ENCODE measurements at regions not wholly inside any gene's neighbourhood (a gene's known extent, or its start where the extent isn't known, plus 50 kb on each side); places are given as distances from the start of the nearest gene placed in this dataset.

- POLR2A ChIA-PET: no interaction called here
- Histone ChIP-seq H3K27me3 (ENCODE audit: insufficient read depth) (no peaks in the 10 kb centered on the region; the same call in 1 of the 2 replicates), H3K4me1 (ENCODE audit: control insufficient read depth in 1 of 2, insufficient read depth in 2 of 2, low read depth in 1 of 2, low read length in 1 of 2) (no peaks in the 10 kb centered on the region; a peak in 1 of 4 replicates), H3K36me3 (replicated peaks in 1 of 2; ENCODE audit: control insufficient read depth in 1 of 2, insufficient read depth in 2 of 2, low read length in 1 of 2) (no peaks in the 10 kb centered on the region), H3K27ac (ENCODE audit: low read depth in 2 of 2, low read length in 1 of 2) (no peak overlapping the region), H4K20me1 (ENCODE audit: insufficient read depth) (no peaks in the 10 kb centered on the region), H3K9ac (no peak overlapping the region), H3K9me3 (no peaks in the 10 kb centered on the region; the same call in 1 of the 2 replicates), H3K4me3 (ENCODE audit: low read depth in 2 of 2, low read length in 1 of 2) (no peak overlapping the region), H3K9me2 (no peaks in the 10 kb centered on the region), H3F3A (replicated peaks; ENCODE audit: insufficient read depth) (no peaks in the 10 kb centered on the region), H3K4me2 (no peak overlapping the region), H2AFZ (ENCODE audit: low read depth) (no peak overlapping the region), H3K79me2 (ENCODE audit: insufficient read depth) (no peaks in the 10 kb centered on the region)
- no peak for DNase-seq
- CTCF ChIA-PET: no interaction called here
- no peak for TF ChIP-seq FOXM1 (IDR thresholded peaks at IDR 0.05; ENCODE audit: low read depth)
- no peak for TF ChIP-seq SMC3 (IDR thresholded peaks at IDR 0.05; ENCODE audit: low read depth, low read length)
- TF ChIP-seq MEF2A (IDR thresholded peaks at IDR 0.05; ENCODE audit: borderline replicate concordance, low read depth): no peak
- TF ChIP-seq, protein P1, sequence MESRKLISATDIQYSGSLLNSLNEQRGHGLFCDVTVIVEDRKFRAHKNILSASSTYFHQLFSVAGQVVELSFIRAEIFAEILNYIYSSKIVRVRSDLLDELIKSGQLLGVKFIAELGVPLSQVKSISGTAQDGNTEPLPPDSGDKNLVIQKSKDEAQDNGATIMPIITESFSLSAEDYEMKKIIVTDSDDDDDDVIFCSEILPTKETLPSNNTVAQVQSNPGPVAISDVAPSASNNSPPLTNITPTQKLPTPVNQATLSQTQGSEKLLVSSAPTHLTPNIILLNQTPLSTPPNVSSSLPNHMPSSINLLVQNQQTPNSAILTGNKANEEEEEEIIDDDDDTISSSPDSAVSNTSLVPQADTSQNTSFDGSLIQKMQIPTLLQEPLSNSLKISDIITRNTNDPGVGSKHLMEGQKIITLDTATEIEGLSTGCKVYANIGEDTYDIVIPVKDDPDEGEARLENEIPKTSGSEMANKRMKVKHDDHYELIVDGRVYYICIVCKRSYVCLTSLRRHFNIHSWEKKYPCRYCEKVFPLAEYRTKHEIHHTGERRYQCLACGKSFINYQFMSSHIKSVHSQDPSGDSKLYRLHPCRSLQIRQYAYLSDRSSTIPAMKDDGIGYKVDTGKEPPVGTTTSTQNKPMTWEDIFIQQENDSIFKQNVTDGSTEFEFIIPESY (IDR thresholded peaks at IDR 0.05; ENCODE audit: borderline replicate concordance, low read depth): no peak
- TF ChIP-seq NRF1 (IDR thresholded peaks at IDR 0.05; ENCODE audit: low read depth, low read length): no peak
- TF ChIP-seq TCF12 (IDR thresholded peaks at IDR 0.05): no peak
- no peak for TF ChIP-seq EP300 (IDR thresholded peaks at IDR 0.05; ENCODE audit: borderline replicate concordance in 1 of 2, low read depth in 1 of 2, low read length in 1 of 2)
- TF ChIP-seq YY1 (IDR thresholded peaks at IDR 0.05; ENCODE audit: low read depth): no peak
- no peak for TF ChIP-seq RCOR1 (IDR thresholded peaks at IDR 0.05; ENCODE audit: low read length)
- no peak for TF ChIP-seq CHD2 (IDR thresholded peaks at IDR 0.05; ENCODE audit: low read length, partially characterized antibody)
- no peak for TF ChIP-seq FOXJ3 (CRISPR knock-in tag; IDR thresholded peaks at IDR 0.05)
- TF ChIP-seq, protein P2, sequence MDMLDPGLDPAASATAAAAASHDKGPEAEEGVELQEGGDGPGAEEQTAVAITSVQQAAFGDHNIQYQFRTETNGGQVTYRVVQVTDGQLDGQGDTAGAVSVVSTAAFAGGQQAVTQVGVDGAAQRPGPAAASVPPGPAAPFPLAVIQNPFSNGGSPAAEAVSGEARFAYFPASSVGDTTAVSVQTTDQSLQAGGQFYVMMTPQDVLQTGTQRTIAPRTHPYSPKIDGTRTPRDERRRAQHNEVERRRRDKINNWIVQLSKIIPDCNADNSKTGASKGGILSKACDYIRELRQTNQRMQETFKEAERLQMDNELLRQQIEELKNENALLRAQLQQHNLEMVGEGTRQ (IDR thresholded peaks at IDR 0.05; ENCODE audit: borderline replicate concordance, low read depth, low read length): no peak
- WGBS (ENCODE audit: low lambda C conversion rate): 11% methylated on average over 1 of the region's 1 CpG
These were observed 367.6 kb upstream of the CDH9 start for GRCh38 chr5:27406020-27406419.

DNA sequence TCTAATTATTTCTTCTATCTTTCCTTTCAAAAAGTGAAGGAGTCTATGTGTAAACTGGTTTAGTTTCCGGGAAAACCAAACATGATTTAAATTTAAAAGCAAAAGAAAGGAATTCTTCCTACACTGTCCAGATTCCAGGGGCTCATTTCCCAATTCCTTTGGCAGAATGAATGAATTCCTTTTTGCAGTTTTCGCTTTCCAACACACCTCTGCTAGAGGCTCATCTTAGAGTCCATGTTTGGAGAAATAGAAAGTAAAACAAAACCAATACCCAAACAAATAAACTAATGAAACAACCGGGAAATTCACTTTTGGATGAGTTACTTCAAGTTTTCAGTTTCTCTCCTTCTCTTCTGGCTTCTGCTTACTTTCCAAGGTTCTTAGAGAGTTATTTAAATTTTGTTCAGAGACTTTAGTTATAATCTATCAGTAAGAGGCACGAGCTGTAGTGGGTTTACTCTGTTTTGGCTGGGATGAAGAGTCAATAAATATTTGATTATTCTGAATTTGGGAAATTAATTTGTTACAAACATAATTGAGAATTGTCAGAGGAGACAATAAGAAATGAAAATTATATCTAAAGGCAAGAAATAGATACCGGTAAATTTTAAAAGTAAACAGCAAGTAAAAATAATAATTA lies 365.0 kb upstream of the CDH9 start:
- Histone ChIP-seq H4K20me1 (ENCODE audit: insufficient read depth) (no peaks in the 10 kb centered on the region), H3K4me2 (peak overlapping the region; percentile 62), H3K36me3 (replicated peaks in 1 of 2; ENCODE audit: control insufficient read depth in 1 of 2, insufficient read depth in 2 of 2, low read length in 1 of 2) (no peaks in the 10 kb centered on the region), H3K27me3 (ENCODE audit: insufficient read depth) (no peaks in the 10 kb centered on the region; the same call in 1 of the 2 replicates), H3F3A (replicated peaks; ENCODE audit: insufficient read depth) (no peaks in the 10 kb centered on the region), H2AFZ (ENCODE audit: low read depth) (peak overlapping the region; percentile 77), H3K9me3 (no peaks in the 10 kb centered on the region), H3K4me3 (ENCODE audit: low read depth in 2 of 2, low read length in 1 of 2) (peak overlapping the region; percentile 36 to 53; a peak in 3 of 4 replicates), H3K27ac (ENCODE audit: low read depth in 2 of 2, low read length in 1 of 2) (peak overlapping the region in 1 of 2 experiments; percentile 83; a peak in 2 of 4 replicates), H3K9me2 (no peaks in the 10 kb centered on the region), H3K79me2 (ENCODE audit: insufficient read depth) (no peaks in the 10 kb centered on the region), H3K9ac (peak overlapping the region; percentile 36), H3K4me1 (ENCODE audit: control insufficient read depth in 1 of 2, insufficient read depth in 2 of 2, low read depth in 1 of 2, low read length in 1 of 2) (no peaks in the 10 kb centered on the region; a peak in 1 of 4 replicates)
- POLR2A ChIA-PET: no interaction called here
- no peak for DNase-seq
- TF ChIP-seq, protein P1 (IDR thresholded peaks at IDR 0.05; ENCODE audit: borderline replicate concordance, low read depth): no peak
- TF ChIP-seq MXI1 (IDR thresholded peaks at IDR 0.05; ENCODE audit: low read depth, low read length): no peak
- no peak for TF ChIP-seq ELF1 (IDR thresholded peaks at IDR 0.05)
- TF ChIP-seq MEF2A (IDR thresholded peaks at IDR 0.05; ENCODE audit: borderline replicate concordance, low read depth): no peak
- TF ChIP-seq NFIC (IDR thresholded peaks at IDR 0.05; ENCODE audit: borderline replicate concordance): no peak
- TF ChIP-seq, protein P3, sequence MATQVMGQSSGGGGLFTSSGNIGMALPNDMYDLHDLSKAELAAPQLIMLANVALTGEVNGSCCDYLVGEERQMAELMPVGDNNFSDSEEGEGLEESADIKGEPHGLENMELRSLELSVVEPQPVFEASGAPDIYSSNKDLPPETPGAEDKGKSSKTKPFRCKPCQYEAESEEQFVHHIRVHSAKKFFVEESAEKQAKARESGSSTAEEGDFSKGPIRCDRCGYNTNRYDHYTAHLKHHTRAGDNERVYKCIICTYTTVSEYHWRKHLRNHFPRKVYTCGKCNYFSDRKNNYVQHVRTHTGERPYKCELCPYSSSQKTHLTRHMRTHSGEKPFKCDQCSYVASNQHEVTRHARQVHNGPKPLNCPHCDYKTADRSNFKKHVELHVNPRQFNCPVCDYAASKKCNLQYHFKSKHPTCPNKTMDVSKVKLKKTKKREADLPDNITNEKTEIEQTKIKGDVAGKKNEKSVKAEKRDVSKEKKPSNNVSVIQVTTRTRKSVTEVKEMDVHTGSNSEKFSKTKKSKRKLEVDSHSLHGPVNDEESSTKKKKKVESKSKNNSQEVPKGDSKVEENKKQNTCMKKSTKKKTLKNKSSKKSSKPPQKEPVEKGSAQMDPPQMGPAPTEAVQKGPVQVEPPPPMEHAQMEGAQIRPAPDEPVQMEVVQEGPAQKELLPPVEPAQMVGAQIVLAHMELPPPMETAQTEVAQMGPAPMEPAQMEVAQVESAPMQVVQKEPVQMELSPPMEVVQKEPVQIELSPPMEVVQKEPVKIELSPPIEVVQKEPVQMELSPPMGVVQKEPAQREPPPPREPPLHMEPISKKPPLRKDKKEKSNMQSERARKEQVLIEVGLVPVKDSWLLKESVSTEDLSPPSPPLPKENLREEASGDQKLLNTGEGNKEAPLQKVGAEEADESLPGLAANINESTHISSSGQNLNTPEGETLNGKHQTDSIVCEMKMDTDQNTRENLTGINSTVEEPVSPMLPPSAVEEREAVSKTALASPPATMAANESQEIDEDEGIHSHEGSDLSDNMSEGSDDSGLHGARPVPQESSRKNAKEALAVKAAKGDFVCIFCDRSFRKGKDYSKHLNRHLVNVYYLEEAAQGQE (IDR thresholded peaks at IDR 0.05; ENCODE audit: low read depth, low read length): no peak
- no peak for TF ChIP-seq MAX (IDR thresholded peaks at IDR 0.05; ENCODE audit: low read depth)
- 5% methylated on average over 5 of the region's 5 CpGs for WGBS (ENCODE audit: low lambda C conversion rate)
- CTCF ChIA-PET: no interaction called here

Measured in SK-N-SH (cell line).